ENCODE measurements at regions not wholly inside any gene's neighbourhood (a gene's known extent, or its start where the extent isn't known, plus 50 kb on each side); places are given as distances from the start of the nearest gene placed in this dataset.

DNA sequence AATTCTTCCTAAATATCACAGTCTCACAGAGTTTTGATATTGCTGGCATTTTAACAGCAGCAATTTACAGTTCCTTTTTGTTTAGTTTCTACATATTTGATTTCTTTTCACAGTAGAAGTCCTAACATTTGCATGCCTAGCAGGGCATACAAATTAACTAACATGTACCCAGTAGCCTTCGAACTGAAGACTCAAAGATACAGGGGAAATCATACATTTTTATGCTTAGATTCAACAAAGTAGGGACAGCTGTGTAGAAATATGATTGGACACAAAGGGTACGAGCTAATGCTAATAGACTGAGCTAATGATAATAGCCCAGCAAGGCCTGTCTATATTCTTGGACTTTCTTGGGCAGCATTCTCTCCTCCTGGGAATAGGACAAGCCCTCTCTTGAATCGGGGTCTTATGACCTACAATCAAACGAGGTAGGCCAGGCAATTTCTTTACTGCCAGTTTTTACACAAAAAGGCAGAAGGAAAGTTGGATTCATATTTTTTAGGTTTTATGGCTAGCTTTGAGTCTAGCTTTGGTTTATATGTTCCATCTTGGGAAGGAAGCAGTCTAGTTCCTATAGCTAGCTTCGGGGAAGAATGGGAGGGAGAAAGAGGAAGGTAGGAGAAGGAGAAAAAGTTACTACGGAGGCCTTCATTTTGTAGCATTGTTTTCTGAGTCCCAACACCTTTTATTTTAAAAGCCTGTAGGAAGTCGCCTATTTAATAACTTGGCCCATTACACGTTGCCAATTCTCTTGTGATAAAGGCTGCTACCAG lies 115.8 kb downstream of the HFE start:
- 85% methylated on average over 2 of the region's 8 CpGs for WGBS (ENCODE audit: insufficient coverage)
- Mint-ChIP-seq H3K27me3 (no peaks in the 10 kb centered on the region), H3K4me3 (peak overlapping the region; percentile 74), H3K27ac (peak overlapping the region; percentile 57), H3K9me3 (ENCODE audit: insufficient read depth) (no peaks in the 10 kb centered on the region), H3K4me1 (peaks cover 33% of the 10 kb centered on the region)
- no peak overlapping the region for H2AFZ ChIP-seq (ENCODE audit: insufficient read depth, low read depth, low read length, poor library complexity, severe bottlenecking)
- no peaks in the 10 kb centered on the region for H3K36me3 ChIP-seq (replicated peaks in 1 of 2; ENCODE audit: control extremely low read depth in 1 of 2, control insufficient read depth in 1 of 2, extremely low read depth in 1 of 2, insufficient read depth in 2 of 2, low read length in 1 of 2)
- H3K27ac ChIP-seq (ENCODE audit: low read length in 2 of 2) = peak overlapping the region in 1 of 2 donors; percentile 44
- H3K9me3 ChIP-seq (ENCODE audit: control extremely low read depth in 1 of 3, control insufficient read depth in 2 of 3, insufficient read depth in 1 of 3, low read length in 2 of 3) = peaks cover 0 to 15% (median 0%) of the 10 kb centered on the region in 3 donors
- H3K79me2 ChIP-seq (ENCODE audit: control insufficient read depth, insufficient read depth, low read length) = peaks cover 8% of the 10 kb centered on the region
- no peaks in the 10 kb centered on the region for H3K27me3 ChIP-seq (replicated peaks in 1 of 4; ENCODE audit: control extremely low read depth in 1 of 4, control insufficient read depth in 3 of 4, insufficient read depth in 4 of 4, low read length in 3 of 4)
- peaks cover 26 to 40% of the 10 kb centered on the region in 2 donors for H3K4me1 ChIP-seq (ENCODE audit: control insufficient read depth in 2 of 2, insufficient read depth in 2 of 2, low read length in 2 of 2)
- no peak for DNase-seq
- no peak overlapping the region for H3K9ac ChIP-seq (ENCODE audit: low read length)
- H4K20me1 ChIP-seq (ENCODE audit: control insufficient read depth, insufficient read depth, low read length, poor library complexity, severe bottlenecking) = peaks cover 7% of the 10 kb centered on the region
- TF ChIP-seq EZH2 (IDR thresholded peaks at IDR 0.05; ENCODE audit: borderline replicate concordance, insufficient read depth, low read depth, low read length, poor library complexity, severe bottlenecking) = no peak
- TF ChIP-seq, protein P1, sequence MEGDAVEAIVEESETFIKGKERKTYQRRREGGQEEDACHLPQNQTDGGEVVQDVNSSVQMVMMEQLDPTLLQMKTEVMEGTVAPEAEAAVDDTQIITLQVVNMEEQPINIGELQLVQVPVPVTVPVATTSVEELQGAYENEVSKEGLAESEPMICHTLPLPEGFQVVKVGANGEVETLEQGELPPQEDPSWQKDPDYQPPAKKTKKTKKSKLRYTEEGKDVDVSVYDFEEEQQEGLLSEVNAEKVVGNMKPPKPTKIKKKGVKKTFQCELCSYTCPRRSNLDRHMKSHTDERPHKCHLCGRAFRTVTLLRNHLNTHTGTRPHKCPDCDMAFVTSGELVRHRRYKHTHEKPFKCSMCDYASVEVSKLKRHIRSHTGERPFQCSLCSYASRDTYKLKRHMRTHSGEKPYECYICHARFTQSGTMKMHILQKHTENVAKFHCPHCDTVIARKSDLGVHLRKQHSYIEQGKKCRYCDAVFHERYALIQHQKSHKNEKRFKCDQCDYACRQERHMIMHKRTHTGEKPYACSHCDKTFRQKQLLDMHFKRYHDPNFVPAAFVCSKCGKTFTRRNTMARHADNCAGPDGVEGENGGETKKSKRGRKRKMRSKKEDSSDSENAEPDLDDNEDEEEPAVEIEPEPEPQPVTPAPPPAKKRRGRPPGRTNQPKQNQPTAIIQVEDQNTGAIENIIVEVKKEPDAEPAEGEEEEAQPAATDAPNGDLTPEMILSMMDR (IDR thresholded peaks at IDR 0.05) = no peak
- ChIA-PET POLR2A (interaction anchor here (0.9 to 5.8 kb wide), 5 partner anchors 13 to 79 kb away, joined by 3 to 96 read pairs (median 6); a partner anchor contains a TSS), CTCF (interaction anchor here (1.0 kb wide), 1 partner anchor 21 kb away, joined by 3 read pairs; no protein-coding TSS in a partner anchor)
- intact Hi-C loops (cut with micrococcal nuclease) = loop anchor here (5.0 kb wide), 1 partner anchor 1609 kb away; a partner anchor contains a TSS
- ATAC-seq (ENCODE audit: low read depth) = no peak
- no peak overlapping the region for H3K4me2 ChIP-seq (replicated peaks; ENCODE audit: low read depth, low read length, poor library complexity, severe bottlenecking)
- no peak overlapping the region for H3K4me3 ChIP-seq (ENCODE audit: control extremely low read depth in 1 of 5, extremely low read depth in 1 of 5, insufficient read depth in 1 of 5, low read depth in 2 of 5, low read length in 4 of 5)

All from B cell (primary cell).